K562 (cell line): ENCODE measurements at regions not wholly inside any gene's neighbourhood (a gene's known extent, or its start where the extent isn't known, plus 50 kb on each side); places are given as distances from the start of the nearest gene placed in this dataset.
A peak's percentile ranks its signal among the peaks of the same experiment; 100 is the strongest.

Source experiments
- ATAC-seq: fragments of 200-7000 bp; cut with Tn5 transposase; 3 replicates; pipeline ENCODE4 v1.9.1; 2020; ENCODE audit warnings: moderate library complexity
- BruUV-seq: library from RNA; stranded (reverse); fragments of 400-500 nt; replicated peaks from 2 replicates; lab custom pipeline; 2021; lab: Mats Ljungman, UMichigan
- CTCF ChIA-PET: fragments of 300-600 bp; formaldehyde crosslinking; extraction: SDS; loops from one replicate; lab custom pipeline; 2021; ENCODE audit warnings: low intra/inter-chr PET ratio; lab: Yijun Ruan, JAX
- POLR2A ChIA-PET: fragments of 300-600, 350-650 bp; sonication (Branson Sonifier 250); formaldehyde crosslinking; extraction: SDS; loops from one replicate; lab custom pipeline; 2021; ENCODE audit warnings: antibody characterized with exemption, inconsistent platforms; lab: Yijun Ruan, JAX
- DNase-seq, 4 experiments: peaks; one replicate each; pipeline versions ENCODE4 v3.0.0 to v3.0.0-alpha.2; 2011 to 2018; ENCODE audit warnings: low spot score in 3 of 4, mixed read lengths in 3 of 4; ENCODE audit errors: extremely low read depth in 1 of 4
- FAIRE-seq: peaks from 2 replicates; lab custom pipeline; 2011; peaks lifted over from hg19 to GRCh38; lab: Jason Lieb, UNC
- H2AFZ ChIP-seq: 2 replicates; pipeline ENCODE4 v1.6.0; 2011; ENCODE audit warnings: low read depth, low read length, control low read depth, inconsistent platforms
- H3K27ac ChIP-seq: fragments of 200-600 bp; 3 replicates; pipeline ENCODE4 v1.8.0; 2011; ENCODE audit warnings: low read depth, mild to moderate bottlenecking, control low read depth, inconsistent platforms, low read length, moderate library complexity, mixed read lengths; ENCODE audit errors: extremely low read depth
- H3K27me3 ChIP-seq, 2 experiments: fragments of 300-600 bp in 1 of 2; 2 replicates in 1 of 2; 3 replicates in 1 of 2; pipeline versions ENCODE4 v1.6.0 to v1.8.0; 2011; ENCODE audit warnings: inconsistent platforms in 2 of 2, low read length in 2 of 2, mild to moderate bottlenecking in 1 of 2, mixed read lengths in 1 of 2, moderate library complexity in 1 of 2; ENCODE audit not compliant: control insufficient read depth in 2 of 2, insufficient read depth in 2 of 2
- H3K36me3 ChIP-seq: fragments of 300-600 bp; 3 replicates; pipeline ENCODE4 v1.8.0; 2011; ENCODE audit warnings: mild to moderate bottlenecking, low read length, inconsistent platforms; ENCODE audit not compliant: control insufficient read depth, insufficient read depth
- H3K4me1 ChIP-seq, 2 experiments: fragments of 200-600 bp in 1 of 2; replicated peaks in 1 of 2; 2 replicates in 1 of 2; 3 replicates in 1 of 2; pipeline versions ENCODE4 v1.5.1 to v1.8.0; 2011; ENCODE audit warnings: inconsistent platforms in 2 of 2, low read length in 2 of 2, mild to moderate bottlenecking in 1 of 2, mixed read lengths in 1 of 2, moderate library complexity in 1 of 2; ENCODE audit not compliant: control insufficient read depth in 2 of 2, insufficient read depth in 2 of 2
- H3K4me2 ChIP-seq: 2 replicates; pipeline ENCODE4 v1.6.1; 2011; ENCODE audit warnings: low read length, control low read depth, inconsistent platforms, mixed read lengths; ENCODE audit not compliant: insufficient read depth
- H3K4me3 ChIP-seq: fragments of 200-600 bp; sonication (generic), shearing (Covaris generic); 2 replicates; pipeline ENCODE4 v1.5.1; 2016; ENCODE audit warnings: control low read depth, inconsistent platforms
- H3K79me2 ChIP-seq: fragments of 200-600 bp; 3 replicates; pipeline ENCODE4 v1.8.0; 2011; ENCODE audit warnings: low read length, inconsistent platforms; ENCODE audit not compliant: control insufficient read depth, insufficient read depth
- H3K9ac ChIP-seq, 2 experiments: 2 replicates each; pipeline versions ENCODE4 v1.6.0 to v1.6.1; 2011; ENCODE audit warnings: low read depth in 2 of 2, low read length in 2 of 2, control low read depth in 1 of 2, inconsistent platforms in 1 of 2, mild to moderate bottlenecking in 1 of 2, mixed read lengths in 1 of 2; ENCODE audit not compliant: insufficient read depth in 1 of 2
- H3K9me1 ChIP-seq: one replicate; pipeline ENCODE4 v1.6.0; 2011; ENCODE audit warnings: inconsistent platforms, mild to moderate bottlenecking, low read length, moderate library complexity; ENCODE audit not compliant: control insufficient read depth, insufficient read depth
- H3K9me3 ChIP-seq: replicated peaks from 2 replicates; pipeline ENCODE4 v1.5.1; 2011; ENCODE audit warnings: low read depth, low read length, inconsistent platforms; ENCODE audit not compliant: control insufficient read depth, insufficient read depth
- H4K20me1 ChIP-seq: replicated peaks from 2 replicates; pipeline ENCODE4 v1.6.1; 2011; ENCODE audit warnings: low read length, inconsistent platforms, mixed read lengths; ENCODE audit not compliant: control insufficient read depth, insufficient read depth
- ATF1 ChIP-seq, 2 experiments: fragments of 450-650 bp in 1 of 2; IDR thresholded peaks; 2 replicates each; pipeline ENCODE4 v1.6.1; 2016; ENCODE audit warnings: missing compliant biosample characterization in 1 of 2, missing genetic modification characterization in 1 of 2
- ZEB2 ChIP-seq: fragments of 450-650 bp; IDR thresholded peaks from 2 replicates; pipeline ENCODE4 v1.6.1; 2016
- ZNF592 ChIP-seq: fragments of 450-650 bp; IDR thresholded peaks from 2 replicates; pipeline ENCODE4 v1.6.1; 2017; ENCODE audit warnings: antibody characterized with exemption, mild to moderate bottlenecking
- WGBS: fragments of 100-300 bp; shearing (Covaris generic); methylation state at CpG from one replicate; pipeline ENCODE4 v1.1.6; 2016; ENCODE audit warnings: low coverage, mixed read lengths; ENCODE audit not compliant: insufficient coverage; ENCODE audit errors: missing lambda C conversion rate; 5-methylcytosine and 5-hydroxymethylcytosine counted together
- in situ Hi-C: fragments of 300-500 bp; cut with MboI; formaldehyde crosslinking; loops from 4 replicates; pipeline ENCODE4 v1.15.0; 2018; ENCODE audit warnings: inconsistent platforms, mixed read lengths
- intact Hi-C: fragments of 100-400 bp; cut with micrococcal nuclease; formaldehyde crosslinking; loops from 2 replicates; pipeline ENCODE4 v1.14.2; 2022

- TF ChIP-seq ZEB2, result no peak
Observed at GRCh38 chr14:97572583-97573458, 775.6 kb downstream of the VRK1 start (continued).

GRCh38 chr14:97575677-97576076 is 778.5 kb downstream of the VRK1 start:
- in situ Hi-C loops (no loop called here), intact Hi-C loops (no loop called here)
- ATAC-seq (no peak), FAIRE-seq (no peak), DNase-seq (no peak)
- H3K36me3 ChIP-seq, result no peaks in the 10 kb centered on the region
- ChIA-PET POLR2A (no interaction called here), CTCF (no interaction called here)
- H3K4me1 ChIP-seq, result no peaks in the 10 kb centered on the region
- WGBS, result 0% methylated on average over 6 of the region's 6 CpGs
- H3K9me1 ChIP-seq, result no peaks in the 10 kb centered on the region
- no peak overlapping the region for H3K4me2 ChIP-seq
- H3K4me3 ChIP-seq, result no peak overlapping the region
- H2AFZ ChIP-seq, result no peak overlapping the region
- TF ChIP-seq ZNF592, result no peak
- no peak for TF ChIP-seq ATF1 (CRISPR knock-in tag; IDR thresholded peaks at IDR 0.05)
- TF ChIP-seq ATF1 (tag; IDR thresholded peaks at IDR 0.05), result peak; percentile 10; the same call in 1 of the 2 replicates
- no peak overlapping the region for H3K27ac ChIP-seq
- H3K9ac ChIP-seq, result no peak overlapping the region
- BruUV-seq, result no TSS peak
- H3K27me3 ChIP-seq, result no peaks in the 10 kb centered on the region
- no peaks in the 10 kb centered on the region for H4K20me1 ChIP-seq
- no peaks in the 10 kb centered on the region for H3K9me3 ChIP-seq
- no peaks in the 10 kb centered on the region for H3K79me2 ChIP-seq
